ENCODE measurements at regions not wholly inside any gene's neighbourhood (a gene's known extent, or its start where the extent isn't known, plus 50 kb on each side); places are given as distances from the start of the nearest gene placed in this dataset.
"Not testable (repeated sequence)": the region's sequence is repeated elsewhere in the genome, so short reads cannot be mapped to it uniquely, and the experiment has no call there.

DNA sequence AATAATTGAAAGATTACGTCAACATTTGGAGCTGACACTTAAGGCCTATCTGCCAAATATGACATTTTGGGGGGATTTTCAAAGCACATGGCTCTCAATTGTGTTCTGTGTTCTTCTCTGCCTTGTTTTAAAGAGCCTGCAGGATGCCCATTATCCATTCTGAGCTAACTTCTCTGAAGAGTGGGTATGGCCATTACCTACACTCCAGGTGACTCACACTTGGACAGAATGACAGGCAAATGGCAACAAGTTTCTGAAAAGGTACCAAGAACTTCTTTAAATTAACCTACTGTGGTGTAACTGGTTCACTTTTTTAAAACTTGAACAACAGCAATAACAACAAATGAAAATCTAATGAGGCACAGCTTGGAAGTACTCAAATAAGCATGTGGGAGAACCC lies 834.9 kb upstream of the SLC39A10 start:
- CTCF ChIA-PET = no interaction called here
- Histone ChIP-seq H3K27me3 (replicated peaks in 2 of 5; ENCODE audit: control insufficient read depth in 4 of 5, insufficient read depth in 5 of 5, low read length in 4 of 5) (no peaks in the 10 kb centered on the region), H3K36me3 (ENCODE audit: control insufficient read depth in 4 of 4, insufficient read depth in 4 of 4, low read length in 3 of 4) (no peaks in the 10 kb centered on the region), H3K4me1 (ENCODE audit: control extremely low read depth in 1 of 4, control insufficient read depth in 4 of 4, insufficient read depth in 4 of 4, low read length in 3 of 4) (no peaks in the 10 kb centered on the region), H3K27ac (ENCODE audit: insufficient read depth in 1 of 2, low read depth in 1 of 2, low read length in 2 of 2, poor library complexity in 1 of 2, severe bottlenecking in 2 of 2) (no peak overlapping the region), H3K4me3 (ENCODE audit: control insufficient read depth in 1 of 7, extremely low read depth in 1 of 7, insufficient read depth in 4 of 7, low read depth in 2 of 7, low read length in 6 of 7) (no peak overlapping the region), H3K9me3 (ENCODE audit: control extremely low read depth in 1 of 5, control insufficient read depth in 4 of 5, insufficient read depth in 2 of 5, low read depth in 1 of 5, low read length in 4 of 5) (no peaks in the 10 kb centered on the region)
- WGBS (ENCODE audit: insufficient coverage) = no CpG with 5 or more reads among the region's 1 CpG
- POLR2A ChIA-PET = no interaction called here
- DNase-seq = no peak

DNA sequence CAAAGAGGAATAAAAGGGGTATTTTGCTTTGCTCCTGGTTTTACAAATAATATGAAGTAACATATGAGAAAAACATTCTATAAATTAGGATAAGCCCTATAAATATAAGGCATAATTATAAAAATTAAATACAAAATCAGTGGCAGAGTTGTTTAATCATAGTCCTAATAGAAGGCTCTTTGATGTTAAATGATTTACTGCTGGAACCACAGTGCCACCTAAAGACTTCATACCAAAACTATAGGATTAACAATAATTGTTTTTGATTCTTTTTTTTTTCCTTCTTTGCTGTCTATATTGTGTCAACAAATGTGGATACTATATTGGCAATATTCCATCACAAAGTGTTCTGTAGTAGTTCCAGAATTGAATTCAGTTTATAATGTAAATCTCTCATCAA lies 837.7 kb upstream of the SLC39A10 start:
- peak in 2 of 3 donors; percentile 4 to 21 for DNase-seq
- ChIA-PET CTCF (no interaction called here), POLR2A (no interaction called here)
- Histone ChIP-seq H3K27ac (ENCODE audit: insufficient read depth in 1 of 2, low read depth in 1 of 2, low read length in 2 of 2, poor library complexity in 1 of 2, severe bottlenecking in 2 of 2) (no peak overlapping the region), H3K27me3 (replicated peaks in 2 of 5; ENCODE audit: control insufficient read depth in 4 of 5, insufficient read depth in 5 of 5, low read length in 4 of 5) (no peaks in the 10 kb centered on the region), H3K9me3 (ENCODE audit: control extremely low read depth in 1 of 5, control insufficient read depth in 4 of 5, insufficient read depth in 2 of 5, low read depth in 1 of 5, low read length in 4 of 5) (no peaks in the 10 kb centered on the region), H3K4me1 (ENCODE audit: control extremely low read depth in 1 of 4, control insufficient read depth in 4 of 4, insufficient read depth in 4 of 4, low read length in 3 of 4) (no peaks in the 10 kb centered on the region), H3K4me3 (ENCODE audit: control insufficient read depth in 1 of 7, extremely low read depth in 1 of 7, insufficient read depth in 4 of 7, low read depth in 2 of 7, low read length in 6 of 7) (no peak overlapping the region), H3K36me3 (ENCODE audit: control insufficient read depth in 4 of 4, insufficient read depth in 4 of 4, low read length in 3 of 4) (no peaks in the 10 kb centered on the region)

DNA sequence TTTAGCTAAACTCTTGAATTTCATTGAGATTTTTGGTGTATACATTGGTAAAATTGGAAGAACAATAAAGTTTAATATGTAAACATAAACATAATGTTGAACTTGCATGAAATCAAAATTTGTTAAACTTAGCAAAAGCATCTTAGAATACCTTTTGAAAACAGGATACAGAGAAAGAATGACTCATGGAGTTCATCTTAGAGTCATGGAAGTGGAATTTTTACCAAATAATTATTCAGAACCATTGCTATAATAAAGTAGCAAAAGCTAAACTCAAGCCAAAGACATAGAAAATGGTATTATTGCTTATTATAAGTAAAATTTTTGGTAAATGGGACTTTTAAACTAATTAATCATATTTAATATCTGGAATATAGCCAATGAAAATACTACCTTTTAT lies 841.6 kb upstream of the SLC39A10 start:
- POLR2A ChIA-PET = no interaction called here
- H3K9me3 ChIP-seq (ENCODE audit: control extremely low read depth in 1 of 5, control insufficient read depth in 4 of 5, insufficient read depth in 2 of 5, low read depth in 1 of 5, low read length in 4 of 5) = no peaks in the 10 kb centered on the region
- no peak overlapping the region for H3K4me3 ChIP-seq (ENCODE audit: control insufficient read depth in 1 of 7, extremely low read depth in 1 of 7, insufficient read depth in 4 of 7, low read depth in 2 of 7, low read length in 6 of 7)
- no peak for DNase-seq
- no peaks in the 10 kb centered on the region for H3K4me1 ChIP-seq (ENCODE audit: control extremely low read depth in 1 of 4, control insufficient read depth in 4 of 4, insufficient read depth in 4 of 4, low read length in 3 of 4)
- H3K27ac ChIP-seq (ENCODE audit: insufficient read depth in 1 of 2, low read depth in 1 of 2, low read length in 2 of 2, poor library complexity in 1 of 2, severe bottlenecking in 2 of 2) = no peak overlapping the region
- H3K27me3 ChIP-seq (replicated peaks in 2 of 5; ENCODE audit: control insufficient read depth in 4 of 5, insufficient read depth in 5 of 5, low read length in 4 of 5) = no peaks in the 10 kb centered on the region
- no peaks in the 10 kb centered on the region for H3K36me3 ChIP-seq (ENCODE audit: control insufficient read depth in 4 of 4, insufficient read depth in 4 of 4, low read length in 3 of 4)
- CTCF ChIA-PET = interaction anchor here (0.7 kb wide), 1 partner anchor 969 kb away, joined by 3 read pairs; no protein-coding TSS in a partner anchor

DNA sequence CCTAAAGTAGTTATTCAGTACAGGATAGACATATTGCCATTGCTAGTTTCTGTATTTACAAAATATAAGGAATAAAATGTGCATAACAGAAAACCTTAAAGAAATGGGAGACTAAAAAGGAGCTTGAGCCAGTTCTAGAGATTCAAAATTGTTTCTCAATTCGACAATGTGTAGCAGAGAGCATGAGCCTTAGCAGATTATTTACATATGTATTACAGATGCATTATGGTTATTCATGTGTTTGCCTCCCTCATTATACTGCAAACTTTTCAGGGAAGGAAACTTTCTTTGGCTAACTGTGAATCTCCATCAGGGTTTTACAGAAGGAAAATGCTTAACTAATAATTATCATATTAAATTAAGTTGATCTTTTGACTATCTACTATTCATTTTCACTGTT lies 854.4 kb upstream of the SLC39A10 start:
- no peaks in the 10 kb centered on the region for H3K36me3 ChIP-seq (ENCODE audit: control insufficient read depth in 4 of 4, insufficient read depth in 4 of 4, low read length in 3 of 4)
- WGBS (ENCODE audit: insufficient coverage) = no CpG with 5 or more reads among the region's 1 CpG
- ChIA-PET POLR2A (no interaction called here), CTCF (no interaction called here)
- no peaks in the 10 kb centered on the region for H3K27me3 ChIP-seq (replicated peaks in 2 of 5; ENCODE audit: control insufficient read depth in 4 of 5, insufficient read depth in 5 of 5, low read length in 4 of 5)
- H3K4me3 ChIP-seq (ENCODE audit: control insufficient read depth in 1 of 7, extremely low read depth in 1 of 7, insufficient read depth in 4 of 7, low read depth in 2 of 7, low read length in 6 of 7) = no peak overlapping the region
- no peaks in the 10 kb centered on the region for H3K9me3 ChIP-seq (ENCODE audit: control extremely low read depth in 1 of 5, control insufficient read depth in 4 of 5, insufficient read depth in 2 of 5, low read depth in 1 of 5, low read length in 4 of 5)
- no peak for DNase-seq
- no peak overlapping the region for H3K27ac ChIP-seq (ENCODE audit: insufficient read depth in 1 of 2, low read depth in 1 of 2, low read length in 2 of 2, poor library complexity in 1 of 2, severe bottlenecking in 2 of 2)
- no peaks in the 10 kb centered on the region for H3K4me1 ChIP-seq (ENCODE audit: control extremely low read depth in 1 of 4, control insufficient read depth in 4 of 4, insufficient read depth in 4 of 4, low read length in 3 of 4)

DNA sequence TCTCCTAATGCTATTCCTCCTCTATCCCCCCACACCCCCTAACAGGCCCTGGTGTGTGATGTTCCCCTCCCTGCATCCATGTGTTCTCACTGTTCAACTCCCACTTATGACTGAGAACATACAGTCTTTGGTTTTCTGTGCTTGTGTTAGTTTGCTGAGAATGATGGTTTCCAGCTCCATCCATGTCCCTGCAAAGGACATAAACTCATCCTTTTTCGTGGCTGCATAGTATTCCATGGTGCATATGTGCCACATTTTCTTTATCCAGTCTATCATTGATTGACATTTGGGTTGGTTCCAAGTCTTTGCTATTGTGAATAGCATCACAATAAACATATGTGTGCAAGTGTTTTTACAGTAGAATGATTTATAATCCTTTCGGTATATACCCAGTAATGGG lies 870.0 kb upstream of the SLC39A10 start:
- H3K4me3 ChIP-seq (ENCODE audit: control insufficient read depth in 1 of 7, extremely low read depth in 1 of 7, insufficient read depth in 4 of 7, low read depth in 2 of 7, low read length in 6 of 7); POLR2A ChIA-PET: not testable (repeated sequence)

DNA sequence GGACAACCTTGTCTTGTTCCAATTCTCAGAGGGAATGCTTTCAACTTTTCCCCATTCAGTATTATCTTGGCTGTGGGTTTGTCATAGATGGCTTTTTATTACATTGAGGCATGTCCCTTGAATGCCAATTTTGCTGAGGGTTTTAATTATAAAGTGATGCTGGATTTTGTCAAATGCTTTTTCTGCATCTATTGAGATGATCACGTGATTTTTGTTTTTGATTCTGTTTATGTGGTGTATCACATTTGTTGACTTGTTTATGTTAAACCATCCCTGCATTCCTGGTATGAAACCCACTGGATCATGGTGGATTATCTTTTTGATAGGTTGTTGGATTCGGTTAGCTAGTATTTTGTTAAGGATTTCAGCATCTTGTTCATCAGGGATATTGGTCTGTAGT lies 885.6 kb upstream of the SLC39A10 start:
- H3K9me3 ChIP-seq (ENCODE audit: control extremely low read depth in 1 of 5, control insufficient read depth in 4 of 5, insufficient read depth in 2 of 5, low read depth in 1 of 5, low read length in 4 of 5); H3K4me3 ChIP-seq (ENCODE audit: control insufficient read depth in 1 of 7, extremely low read depth in 1 of 7, insufficient read depth in 4 of 7, low read depth in 2 of 7, low read length in 6 of 7); H3K36me3 ChIP-seq (ENCODE audit: control insufficient read depth in 4 of 4, insufficient read depth in 4 of 4, low read length in 3 of 4); DNase-seq; POLR2A ChIA-PET; CTCF ChIA-PET; H3K27me3 ChIP-seq (replicated peaks in 2 of 5; ENCODE audit: control insufficient read depth in 4 of 5, insufficient read depth in 5 of 5, low read length in 4 of 5); H3K4me1 ChIP-seq (ENCODE audit: control extremely low read depth in 1 of 4, control insufficient read depth in 4 of 4, insufficient read depth in 4 of 4, low read length in 3 of 4); H3K27ac ChIP-seq (ENCODE audit: insufficient read depth in 1 of 2, low read depth in 1 of 2, low read length in 2 of 2, poor library complexity in 1 of 2, severe bottlenecking in 2 of 2): not testable (repeated sequence)
- 100% methylated on average over 1 of the region's 2 CpGs for WGBS (ENCODE audit: insufficient coverage)

More for the DNA sequence above, 870.0 kb upstream of the SLC39A10 start:
- CTCF ChIA-PET; H3K36me3 ChIP-seq (ENCODE audit: control insufficient read depth in 4 of 4, insufficient read depth in 4 of 4, low read length in 3 of 4); H3K9me3 ChIP-seq (ENCODE audit: control extremely low read depth in 1 of 5, control insufficient read depth in 4 of 5, insufficient read depth in 2 of 5, low read depth in 1 of 5, low read length in 4 of 5); H3K4me1 ChIP-seq (ENCODE audit: control extremely low read depth in 1 of 4, control insufficient read depth in 4 of 4, insufficient read depth in 4 of 4, low read length in 3 of 4); H3K27me3 ChIP-seq (replicated peaks in 2 of 5; ENCODE audit: control insufficient read depth in 4 of 5, insufficient read depth in 5 of 5, low read length in 4 of 5); H3K27ac ChIP-seq (ENCODE audit: insufficient read depth in 1 of 2, low read depth in 1 of 2, low read length in 2 of 2, poor library complexity in 1 of 2, severe bottlenecking in 2 of 2); DNase-seq: not testable (repeated sequence)
- WGBS (ENCODE audit: insufficient coverage) = no CpG with 5 or more reads among the region's 2 CpGs

DNA sequence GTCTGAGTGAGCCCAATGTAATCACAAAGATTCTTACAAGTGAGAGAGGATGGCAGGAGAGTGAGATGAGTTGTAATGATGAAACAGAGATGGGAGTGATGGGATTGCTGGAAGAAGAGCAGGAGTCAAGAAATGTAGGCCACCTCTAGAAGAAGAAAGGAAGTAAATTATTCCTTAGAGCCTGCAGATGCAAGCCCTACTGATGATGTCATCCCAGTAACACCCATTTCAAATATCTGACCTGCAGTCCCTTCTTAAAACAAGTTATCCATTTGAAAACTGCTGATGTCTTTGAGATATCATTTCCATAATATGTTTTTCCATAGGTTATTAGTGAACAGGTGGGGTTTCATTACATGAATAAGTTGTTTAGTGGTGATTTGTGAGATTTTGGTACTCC lies 888.0 kb upstream of the SLC39A10 start:
- H3K27ac ChIP-seq (ENCODE audit: insufficient read depth in 1 of 2, low read depth in 1 of 2, low read length in 2 of 2, poor library complexity in 1 of 2, severe bottlenecking in 2 of 2) = no peak overlapping the region
- CTCF ChIA-PET = no interaction called here
- POLR2A ChIA-PET = no interaction called here

DNA sequence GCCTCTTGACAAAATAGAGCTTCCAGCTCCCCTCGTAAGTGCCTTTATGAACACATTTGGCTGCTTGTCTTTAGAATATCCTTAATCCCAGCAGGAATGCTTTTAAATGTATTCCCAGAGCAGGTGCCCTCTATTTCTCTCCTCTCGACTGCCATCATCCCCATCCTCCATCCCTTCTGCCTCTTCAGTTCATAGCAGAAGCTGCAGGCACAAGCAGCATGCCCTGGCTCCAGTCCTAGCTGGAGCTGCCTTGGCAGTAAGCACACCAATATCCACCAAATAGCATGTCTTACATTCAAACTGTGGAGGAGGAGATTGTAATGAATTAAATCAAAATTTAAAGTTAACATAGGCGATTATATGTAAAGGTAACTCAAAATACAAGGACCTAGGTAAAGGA lies 891.3 kb upstream of the SLC39A10 start:
- 100% methylated on average over 2 of the region's 3 CpGs for WGBS (ENCODE audit: insufficient coverage)
- Histone ChIP-seq H3K27ac (ENCODE audit: insufficient read depth in 1 of 2, low read depth in 1 of 2, low read length in 2 of 2, poor library complexity in 1 of 2, severe bottlenecking in 2 of 2) (no peak overlapping the region), H3K9me3 (ENCODE audit: control extremely low read depth in 1 of 5, control insufficient read depth in 4 of 5, insufficient read depth in 2 of 5, low read depth in 1 of 5, low read length in 4 of 5) (no peaks in the 10 kb centered on the region), H3K4me3 (ENCODE audit: control insufficient read depth in 1 of 7, extremely low read depth in 1 of 7, insufficient read depth in 4 of 7, low read depth in 2 of 7, low read length in 6 of 7) (no peak overlapping the region), H3K4me1 (ENCODE audit: control extremely low read depth in 1 of 4, control insufficient read depth in 4 of 4, insufficient read depth in 4 of 4, low read length in 3 of 4) (peaks cover 0 to 2% (median 0%) of the 10 kb centered on the region in 4 experiments), H3K27me3 (replicated peaks in 2 of 5; ENCODE audit: control insufficient read depth in 4 of 5, insufficient read depth in 5 of 5, low read length in 4 of 5) (no peaks in the 10 kb centered on the region), H3K36me3 (ENCODE audit: control insufficient read depth in 4 of 4, insufficient read depth in 4 of 4, low read length in 3 of 4) (no peaks in the 10 kb centered on the region)
- CTCF ChIA-PET = no interaction called here
- no peak for DNase-seq
- POLR2A ChIA-PET = no interaction called here

More for the DNA sequence above, 888.0 kb upstream of the SLC39A10 start:
- no peak for DNase-seq
- H3K4me3 ChIP-seq (ENCODE audit: control insufficient read depth in 1 of 7, extremely low read depth in 1 of 7, insufficient read depth in 4 of 7, low read depth in 2 of 7, low read length in 6 of 7) = no peak overlapping the region
- H3K27me3 ChIP-seq (replicated peaks in 2 of 5; ENCODE audit: control insufficient read depth in 4 of 5, insufficient read depth in 5 of 5, low read length in 4 of 5) = no peaks in the 10 kb centered on the region
- no peaks in the 10 kb centered on the region for H3K9me3 ChIP-seq (ENCODE audit: control extremely low read depth in 1 of 5, control insufficient read depth in 4 of 5, insufficient read depth in 2 of 5, low read depth in 1 of 5, low read length in 4 of 5)
- H3K36me3 ChIP-seq (ENCODE audit: control insufficient read depth in 4 of 4, insufficient read depth in 4 of 4, low read length in 3 of 4) = no peaks in the 10 kb centered on the region
- H3K4me1 ChIP-seq (ENCODE audit: control extremely low read depth in 1 of 4, control insufficient read depth in 4 of 4, insufficient read depth in 4 of 4, low read length in 3 of 4) = peaks cover 0 to 2% (median 0%) of the 10 kb centered on the region in 4 experiments

Data from common myeloid progenitor, CD34-positive (primary cell).